Activated T-cell treated with anti-CD3 and anti-CD28 coated beads, Interleukin-2, amount 50 U/mL, for 4 hours (primary cell): ENCODE measurements at regions not wholly inside any gene's neighbourhood (a gene's known extent, or its start where the extent isn't known, plus 50 kb on each side); places are given as distances from the start of the nearest gene placed in this dataset.
A peak's percentile ranks its signal among the peaks of the same experiment; 100 is the strongest.

ENCODE experiments used
- ATAC-seq, 2 donors: fragments of 200-7000 bp; cut with Tn5 transposase; one replicate each; pipeline ENCODE4 v1.10.0; 2021
- DNase-seq: peaks from one replicate; pipeline ENCODE4 v3.0.0-alpha.2; 2020
- H3K27me3 Mint-ChIP-seq: one replicate; pipeline ENCODE4 v1.8.0; 2021; ENCODE audit warnings: low read depth, mixed read lengths
- H3K36me3 Mint-ChIP-seq: one replicate; pipeline ENCODE4 v1.8.0; 2022; ENCODE audit warnings: mixed read lengths; ENCODE audit not compliant: insufficient read depth
- H3K4me1 Mint-ChIP-seq: one replicate; pipeline ENCODE4 v1.8.0; 2021; ENCODE audit warnings: low read depth, mixed read lengths
- H3K4me3 Mint-ChIP-seq: one replicate; pipeline ENCODE4 v1.8.0; 2021; ENCODE audit warnings: mild to moderate bottlenecking, moderate library complexity, mixed read lengths
- H3K9me3 Mint-ChIP-seq: one replicate; pipeline ENCODE4 v1.8.0; 2021; ENCODE audit warnings: mixed read lengths

DNA sequence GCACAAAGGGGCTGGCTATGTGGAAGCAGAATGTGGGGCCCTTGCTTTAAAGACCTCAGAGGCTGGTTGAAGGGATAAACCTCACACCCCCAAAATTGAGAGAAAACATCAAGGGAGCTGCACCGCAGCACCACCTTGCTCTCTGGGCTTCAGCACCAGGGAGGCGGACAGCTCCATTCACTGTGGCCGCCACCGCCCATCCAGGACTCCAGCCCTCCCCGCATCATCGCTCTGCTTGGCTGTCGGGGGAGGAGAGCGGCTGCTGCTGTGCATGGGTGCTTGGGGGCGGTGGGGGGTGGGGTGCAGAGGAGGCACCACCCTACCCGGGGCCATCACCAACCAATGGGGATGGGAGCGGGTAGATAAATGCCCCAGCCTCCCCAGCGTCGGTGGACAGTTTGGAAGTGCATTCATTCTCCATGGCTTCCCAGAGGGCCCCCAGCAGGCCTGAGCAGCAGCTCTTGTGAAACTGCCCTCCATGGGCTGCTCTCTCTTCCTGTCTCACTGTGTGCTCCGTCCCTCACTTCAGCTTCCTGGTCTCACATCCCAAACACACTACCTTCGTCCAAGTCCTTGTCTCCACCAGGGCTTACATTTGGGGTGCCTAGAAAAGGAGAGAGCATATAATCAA, 75.7 kb upstream of the BHLHE23 start:
- ATAC-seq, result peak in 1 of 2 donors; percentile 43
- peaks cover 45% of the 10 kb centered on the region for H3K27me3 Mint-ChIP-seq

DNA sequence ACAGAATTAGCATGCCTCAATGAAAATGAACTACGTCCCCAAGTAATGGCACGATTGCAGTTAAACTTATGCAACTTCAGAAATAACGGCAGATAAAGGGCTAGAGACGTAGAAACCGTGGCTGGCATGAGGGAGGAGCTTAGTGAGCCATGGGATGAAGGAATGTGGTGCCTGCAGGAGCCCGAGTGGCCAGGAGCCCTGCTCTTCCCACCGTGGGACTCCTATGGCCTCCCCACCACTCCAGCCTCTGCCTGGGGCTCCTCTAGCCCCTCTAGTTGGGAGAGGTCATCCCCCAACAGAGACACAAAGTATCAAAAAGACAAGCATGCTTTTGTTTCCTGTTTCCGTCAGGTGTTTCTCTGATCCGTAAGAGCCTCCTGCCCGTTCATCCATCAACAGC, 75.1 kb upstream of the BHLHE23 start:
- DNase-seq (no peak), ATAC-seq (no peak)
- Mint-ChIP-seq H3K9me3 (peaks cover 28% of the 10 kb centered on the region), H3K4me1 (no peaks in the 10 kb centered on the region), H3K36me3 (peaks cover 3% of the 10 kb centered on the region), H3K27me3 (peaks cover 46% of the 10 kb centered on the region), H3K4me3 (no peak overlapping the region)

More for the DNA sequence above, 75.7 kb upstream of the BHLHE23 start:
- Mint-ChIP-seq H3K4me1 (no peaks in the 10 kb centered on the region), H3K4me3 (no peak overlapping the region), H3K36me3 (peaks cover 3% of the 10 kb centered on the region), H3K9me3 (peaks cover 22% of the 10 kb centered on the region)
- DNase-seq, result no peak

DNA sequence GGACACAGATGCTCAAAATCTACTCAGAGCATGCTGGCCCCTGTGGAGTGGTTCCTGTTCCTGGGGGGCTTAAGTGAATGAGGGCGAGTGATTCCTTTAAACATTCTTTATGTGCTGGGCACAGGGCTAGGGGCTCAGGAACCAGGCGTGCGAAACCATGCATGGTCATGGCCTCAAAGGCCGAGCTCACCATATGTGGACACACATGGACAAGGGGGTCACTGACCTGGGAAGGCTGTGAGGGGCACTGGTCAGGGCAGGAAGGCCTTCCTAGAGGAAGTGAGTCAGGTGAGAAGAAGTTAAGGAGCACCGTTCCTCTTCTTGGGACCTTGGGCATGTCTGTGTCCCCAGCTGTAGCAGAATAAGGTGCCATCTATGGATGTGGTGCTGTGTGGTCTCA, 74.6 kb upstream of the BHLHE23 start:
- ATAC-seq (no peak), DNase-seq (no peak)
- Mint-ChIP-seq H3K36me3 (peaks cover 3% of the 10 kb centered on the region), H3K9me3 (peaks cover 33% of the 10 kb centered on the region), H3K27me3 (peaks cover 49% of the 10 kb centered on the region), H3K4me1 (no peaks in the 10 kb centered on the region), H3K4me3 (no peak overlapping the region)

DNA sequence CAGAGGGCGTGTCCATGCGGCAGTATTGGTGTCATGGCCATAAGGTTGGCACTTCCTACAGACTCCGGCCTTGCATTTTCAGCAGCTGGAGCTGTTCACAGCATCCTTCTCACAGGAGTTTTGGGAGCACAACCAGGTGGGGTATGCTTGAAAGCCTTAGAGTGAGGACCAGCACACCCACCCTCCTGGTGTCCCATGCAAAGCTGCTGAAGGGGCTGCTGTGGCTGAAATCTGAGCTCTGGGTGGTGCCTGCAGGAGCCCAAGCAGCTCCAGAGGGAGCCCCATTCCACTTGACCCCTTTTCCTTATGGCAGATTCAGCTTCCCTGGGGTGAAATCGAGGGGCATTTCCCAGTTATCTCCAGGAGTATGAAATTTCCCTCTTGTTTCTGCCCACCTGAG, 74.0 kb upstream of the BHLHE23 start:
- Mint-ChIP-seq H3K27me3 (peaks cover 47% of the 10 kb centered on the region), H3K36me3 (peaks cover 3% of the 10 kb centered on the region), H3K9me3 (peaks cover 36% of the 10 kb centered on the region), H3K4me1 (no peaks in the 10 kb centered on the region), H3K4me3 (no peak overlapping the region)
- DNase-seq (no peak), ATAC-seq (no peak)

DNA sequence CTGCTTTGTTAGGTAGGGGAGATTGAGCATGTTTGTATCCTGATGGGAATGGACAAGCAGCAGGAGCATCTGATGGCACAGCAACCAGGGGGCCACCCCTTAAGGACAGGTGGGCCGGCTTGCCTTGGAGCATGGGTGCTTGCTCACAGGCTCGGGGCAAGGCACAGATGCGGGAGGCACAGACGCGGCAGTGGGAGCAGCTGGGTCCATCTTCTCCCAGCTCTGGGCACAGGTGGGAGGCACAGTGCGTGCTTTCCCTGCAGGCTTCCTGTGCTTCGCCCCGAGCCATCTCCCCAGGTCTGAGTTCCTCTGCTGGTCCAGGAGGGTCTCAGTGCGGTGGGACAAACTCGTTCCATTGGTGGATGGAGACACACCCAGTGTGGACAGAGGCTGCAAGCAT, 73.6 kb upstream of the BHLHE23 start:
- Mint-ChIP-seq H3K27me3 (peaks cover 43% of the 10 kb centered on the region), H3K36me3 (peaks cover 3% of the 10 kb centered on the region), H3K4me1 (no peaks in the 10 kb centered on the region), H3K4me3 (no peak overlapping the region), H3K9me3 (peaks cover 36% of the 10 kb centered on the region)
- ATAC-seq (no peak), DNase-seq (peak; percentile 3)

DNA sequence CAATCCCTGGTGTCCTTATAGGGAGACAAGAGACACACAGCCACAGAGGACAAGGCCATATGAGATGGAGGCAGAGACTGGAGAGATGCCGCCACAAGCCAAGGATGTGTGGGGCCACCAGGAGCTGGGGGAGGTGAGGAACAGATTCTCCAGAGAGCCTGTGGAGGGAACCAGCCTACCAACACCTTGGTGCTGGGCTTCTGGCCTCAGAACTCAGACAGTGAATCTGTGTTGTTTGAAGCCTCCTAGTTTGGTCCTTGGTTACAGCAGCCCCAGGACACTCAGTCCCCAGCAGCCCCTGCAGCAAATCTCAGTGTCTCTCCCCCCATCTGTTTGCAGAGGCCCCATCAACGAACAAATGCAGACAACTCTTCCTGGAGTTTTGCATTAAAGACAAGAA, 73.2 kb upstream of the BHLHE23 start:
- Mint-ChIP-seq H3K9me3 (peaks cover 36% of the 10 kb centered on the region), H3K27me3 (peaks cover 39% of the 10 kb centered on the region)
- DNase-seq, result no peak

DNA sequence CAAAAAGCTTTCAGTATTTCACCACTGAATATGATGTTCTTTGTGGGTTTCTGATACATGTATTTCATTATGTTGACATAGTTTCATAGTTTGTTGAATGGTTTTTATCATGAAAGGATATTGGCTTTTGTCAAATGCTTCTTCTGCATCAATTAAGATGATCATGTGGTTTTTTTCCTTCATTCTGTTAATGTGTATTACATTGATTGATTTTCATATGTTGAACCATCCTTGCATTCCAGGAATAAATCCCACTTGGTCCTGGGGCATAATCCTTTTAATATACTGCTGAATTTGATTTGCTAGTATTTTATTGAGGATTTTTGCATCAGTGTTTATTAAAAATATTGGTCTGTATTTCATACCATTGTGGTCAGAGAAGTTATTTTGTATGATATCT, 70.9 kb upstream of the BHLHE23 start:
- H3K4me3 Mint-ChIP-seq, result no peak overlapping the region
- H3K36me3 Mint-ChIP-seq, result peaks cover 3% of the 10 kb centered on the region
- DNase-seq (no peak), ATAC-seq (no peak)
- peaks cover 36% of the 10 kb centered on the region for H3K9me3 Mint-ChIP-seq
- peaks cover 3% of the 10 kb centered on the region for H3K4me1 Mint-ChIP-seq
- peaks cover 48% of the 10 kb centered on the region for H3K27me3 Mint-ChIP-seq

More for the DNA sequence above, 73.2 kb upstream of the BHLHE23 start:
- Mint-ChIP-seq H3K4me3 (no peak overlapping the region), H3K36me3 (peaks cover 3% of the 10 kb centered on the region), H3K4me1 (no peaks in the 10 kb centered on the region)
- ATAC-seq, result no peak

DNA sequence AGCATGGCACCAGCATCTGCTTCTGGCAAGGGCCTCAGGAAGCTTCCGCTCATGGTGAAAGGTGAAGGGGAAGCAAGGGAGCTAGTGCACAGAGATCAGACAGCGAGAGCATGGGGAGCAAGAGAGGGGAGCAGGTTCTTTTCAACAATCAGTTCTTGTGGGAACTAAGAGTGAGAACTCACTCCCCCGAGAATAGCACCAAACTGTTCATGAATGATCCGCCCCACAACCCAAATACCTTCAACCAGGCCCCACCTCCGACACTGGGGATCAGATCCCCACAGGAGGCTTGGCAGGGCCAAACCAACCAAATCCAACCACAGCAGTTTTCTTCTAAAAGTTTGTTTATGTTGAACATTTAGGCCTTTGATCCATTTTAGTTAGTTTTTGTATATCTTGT, 69.7 kb upstream of the BHLHE23 start:
- Mint-ChIP-seq H3K4me1 (peaks cover 5% of the 10 kb centered on the region), H3K36me3 (peaks cover 3% of the 10 kb centered on the region), H3K27me3 (peaks cover 44% of the 10 kb centered on the region), H3K4me3 (no peak overlapping the region), H3K9me3 (peaks cover 36% of the 10 kb centered on the region)
- DNase-seq, result no peak
- ATAC-seq, result no peak

DNA sequence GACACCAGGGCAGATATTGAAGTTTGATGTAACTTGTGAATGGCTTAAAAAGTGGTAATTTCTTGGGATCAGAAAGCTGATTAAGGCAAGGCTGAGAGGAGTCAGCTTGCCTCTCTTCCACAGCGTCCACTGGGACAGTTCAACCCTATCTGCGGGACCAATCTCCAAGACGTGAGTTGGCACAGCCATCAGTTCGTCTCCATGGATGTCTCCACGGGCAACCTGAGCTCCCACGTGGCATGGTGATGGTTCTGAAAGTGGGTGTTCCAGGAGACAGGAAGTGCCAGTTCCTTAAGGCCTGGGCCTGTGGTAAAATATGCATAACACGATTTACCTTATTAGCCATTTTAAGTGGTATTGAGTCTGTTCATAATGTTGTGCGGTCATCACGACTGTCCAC, 67.9 kb upstream of the BHLHE23 start:
- Mint-ChIP-seq H3K4me3 (no peak overlapping the region), H3K27me3 (peaks cover 53% of the 10 kb centered on the region), H3K9me3 (peaks cover 33% of the 10 kb centered on the region), H3K4me1 (peaks cover 5% of the 10 kb centered on the region), H3K36me3 (peaks cover 3% of the 10 kb centered on the region)
- DNase-seq (no peak), ATAC-seq (no peak)

DNA sequence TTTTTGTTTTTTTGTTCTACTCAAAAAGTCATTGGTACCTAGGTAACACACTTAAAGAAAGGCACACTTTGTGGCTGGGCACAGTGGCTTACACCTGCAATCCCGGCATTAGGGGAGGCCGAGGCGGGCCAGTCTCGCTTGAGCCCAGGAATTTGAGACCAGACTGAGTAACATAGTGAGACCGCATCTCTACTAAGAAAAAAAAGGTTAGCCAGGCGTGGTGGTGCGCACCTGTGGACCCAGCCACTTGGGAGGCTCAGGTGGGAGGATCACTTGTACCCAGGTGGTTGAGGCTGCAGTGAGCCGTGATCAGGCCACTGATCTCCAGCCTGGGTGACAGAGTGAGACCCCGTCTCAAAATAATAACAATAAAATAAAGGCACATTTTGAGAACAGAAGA, 67.4 kb upstream of the BHLHE23 start:
- peaks cover 1% of the 10 kb centered on the region for H3K36me3 Mint-ChIP-seq
- peaks cover 55% of the 10 kb centered on the region for H3K27me3 Mint-ChIP-seq
- peaks cover 5% of the 10 kb centered on the region for H3K4me1 Mint-ChIP-seq
- DNase-seq (no peak), ATAC-seq (no peak)
- H3K4me3 Mint-ChIP-seq, result no peak overlapping the region
- peaks cover 28% of the 10 kb centered on the region for H3K9me3 Mint-ChIP-seq

DNA sequence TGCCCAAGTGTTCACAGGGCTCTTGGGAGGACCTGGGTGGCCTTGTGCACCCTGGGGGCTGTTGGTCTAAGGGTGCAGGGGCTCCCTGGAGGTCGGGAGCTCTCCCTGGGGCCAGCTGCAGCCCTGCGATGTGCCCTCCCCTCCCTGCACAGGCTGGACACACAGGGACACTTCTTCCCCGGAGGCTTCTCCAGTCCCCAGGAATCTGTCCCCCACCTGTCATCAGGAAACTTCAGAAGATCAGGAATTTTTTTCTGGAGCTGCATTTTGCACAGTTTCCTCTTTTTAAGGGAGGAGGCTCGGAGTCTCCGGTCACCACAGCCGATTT, 66.9 kb upstream of the BHLHE23 start:
- Mint-ChIP-seq H3K4me3 (no peak overlapping the region), H3K27me3 (peaks cover 58% of the 10 kb centered on the region), H3K36me3 (no peaks in the 10 kb centered on the region), H3K4me1 (peaks cover 5% of the 10 kb centered on the region), H3K9me3 (peaks cover 26% of the 10 kb centered on the region)
- ATAC-seq (no peak), DNase-seq (no peak)

DNA sequence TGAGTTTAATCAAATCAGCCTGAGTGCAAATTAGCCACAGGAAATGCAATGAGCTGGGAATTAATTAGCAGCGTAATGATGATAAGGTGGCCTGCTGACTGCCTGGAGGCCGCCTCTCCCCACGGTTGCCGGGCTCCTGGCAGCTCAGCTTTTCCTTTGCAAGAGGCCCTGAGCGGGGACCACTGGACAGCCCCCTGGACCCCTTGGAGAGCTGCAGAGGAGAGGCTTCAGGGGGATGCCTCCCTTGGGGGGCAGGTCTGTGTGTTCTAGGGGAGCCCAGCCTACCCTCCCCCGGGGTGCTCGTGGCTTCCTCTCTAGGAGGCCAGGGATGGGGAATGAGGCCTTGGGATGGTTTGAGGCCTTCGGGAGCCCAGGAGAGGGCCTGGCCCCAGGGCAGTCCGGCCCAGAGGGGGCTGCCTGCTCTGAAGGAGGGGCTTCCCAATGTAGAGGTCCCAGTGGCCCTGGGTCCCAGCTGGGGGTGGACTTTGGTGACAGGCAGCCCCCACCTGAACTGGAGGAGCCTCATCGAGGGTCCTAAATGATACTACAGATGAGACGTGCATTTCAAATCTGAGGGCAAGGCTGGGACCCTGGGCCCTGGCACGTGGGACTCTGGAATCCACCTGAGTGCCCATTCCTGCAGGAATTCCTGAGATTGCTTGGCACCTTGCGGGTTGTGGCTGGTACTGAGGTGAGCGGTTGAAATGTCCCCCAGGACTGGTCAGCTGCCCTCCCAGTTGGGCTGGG, 66.4 kb upstream of the BHLHE23 start:
- DNase-seq (no peak), ATAC-seq (no peak)
- no peak overlapping the region for H3K4me3 Mint-ChIP-seq

DNA sequence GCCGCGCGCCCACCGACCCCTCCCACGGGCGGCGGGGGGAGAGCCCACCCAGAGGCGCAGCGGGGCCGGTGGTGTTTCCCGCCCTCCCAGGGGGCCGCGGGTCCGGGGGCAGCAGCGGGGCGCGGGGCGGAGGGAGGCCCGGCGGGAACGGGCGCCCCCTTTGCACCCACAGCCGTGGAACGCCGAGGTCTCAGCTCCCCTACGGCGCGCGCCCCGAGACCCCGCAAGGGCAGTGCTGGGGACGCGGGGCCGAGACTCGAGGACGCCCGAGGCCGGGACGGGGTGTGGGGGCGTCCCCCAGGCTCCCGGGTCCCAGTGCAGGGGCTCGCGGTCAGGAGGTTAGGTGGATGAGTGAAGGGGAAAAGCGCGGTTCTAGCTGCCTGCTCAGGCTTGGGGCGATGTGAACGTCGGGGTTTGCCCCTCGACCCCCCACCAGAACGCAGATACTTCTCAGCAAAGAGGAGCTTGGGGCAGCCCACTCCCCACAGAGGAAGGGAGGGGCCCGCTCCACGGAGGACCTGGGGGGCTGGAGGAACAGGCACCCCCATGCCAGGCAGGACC, 65.5 kb upstream of the BHLHE23 start:
- peaks cover 5% of the 10 kb centered on the region for H3K4me1 Mint-ChIP-seq
- peaks cover 13% of the 10 kb centered on the region for H3K9me3 Mint-ChIP-seq
- ATAC-seq (peak in 1 of 2 donors; percentile 31), DNase-seq (no peak)
- no peak overlapping the region for H3K4me3 Mint-ChIP-seq
- no peaks in the 10 kb centered on the region for H3K36me3 Mint-ChIP-seq
- peaks cover 62% of the 10 kb centered on the region for H3K27me3 Mint-ChIP-seq

More for the DNA sequence above, 66.4 kb upstream of the BHLHE23 start:
- H3K9me3 Mint-ChIP-seq, result peaks cover 21% of the 10 kb centered on the region
- peaks cover 59% of the 10 kb centered on the region for H3K27me3 Mint-ChIP-seq
- peaks cover 5% of the 10 kb centered on the region for H3K4me1 Mint-ChIP-seq
- H3K36me3 Mint-ChIP-seq, result no peaks in the 10 kb centered on the region

DNA sequence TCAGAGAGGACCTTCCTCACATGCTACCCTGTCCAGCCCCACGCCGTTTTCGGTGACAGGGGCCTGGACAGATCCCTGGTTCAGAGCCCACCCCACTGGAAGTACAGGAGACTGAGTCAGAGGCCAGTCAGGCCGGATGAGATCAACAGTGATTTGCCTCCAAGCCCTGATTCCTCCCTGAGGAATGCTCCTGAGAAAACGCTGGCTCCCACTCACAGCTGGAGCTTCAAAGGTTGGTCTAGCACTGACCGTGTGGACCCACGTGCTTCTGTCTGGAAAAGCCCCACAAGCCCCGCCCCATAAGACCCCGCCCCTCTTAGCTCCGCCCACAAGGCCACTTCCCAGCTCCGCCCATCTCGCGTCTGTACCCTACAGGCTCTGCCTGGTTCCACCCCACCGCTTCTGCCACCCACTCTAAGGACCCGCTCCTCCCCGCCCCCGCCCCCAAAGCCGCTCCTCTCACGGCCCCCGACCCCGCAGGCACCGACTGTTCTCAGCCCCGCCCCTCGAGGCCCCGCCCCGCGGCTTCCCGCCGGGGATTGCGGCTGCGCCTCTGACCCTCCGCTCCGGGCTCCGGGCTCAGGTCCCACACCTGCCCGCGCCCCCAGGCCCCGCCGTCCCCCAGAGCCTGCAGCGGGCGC, 64.9 kb upstream of the BHLHE23 start:
- Mint-ChIP-seq H3K27me3 (peaks cover 62% of the 10 kb centered on the region), H3K4me3 (no peak overlapping the region), H3K4me1 (peaks cover 5% of the 10 kb centered on the region), H3K9me3 (peaks cover 6% of the 10 kb centered on the region), H3K36me3 (no peaks in the 10 kb centered on the region)
- ATAC-seq, result peak; percentile 68 to 74
- DNase-seq, result no peak
